ENCODE measurements at regions not wholly inside any gene's neighbourhood (a gene's known extent, or its start where the extent isn't known, plus 50 kb on each side); places are given as distances from the start of the nearest gene placed in this dataset.

- no peak for TF ChIP-seq CTCF (IDR thresholded peaks at IDR 0.05; ENCODE audit: low read depth, low read length, missing input control)
- TF ChIP-seq TAF1 (conservative IDR thresholded peaks at IDR 0.05), result no peak
- TF ChIP-seq JUND (IDR thresholded peaks at IDR 0.05), result no peak
Measured at GRCh38 chr7:41169317-41169716, 533.6 kb downstream of the INHBA start.

Data from liver (tissue), 3 donors.